H1 (cell line): ENCODE measurements at regions not wholly inside any gene's neighbourhood (a gene's known extent, or its start where the extent isn't known, plus 50 kb on each side); places are given as distances from the start of the nearest gene placed in this dataset.

Experiments
- CTCF ChIA-PET: fragments of 300-600 bp; sonication (Branson Sonifier 250); formaldehyde crosslinking; loops from one replicate; lab custom pipeline; 2021; ENCODE audit not compliant: partially characterized antibody; lab: Charles Lee
- POLR2A ChIA-PET: fragments of 300-600 bp; sonication (Branson Sonifier 250); formaldehyde crosslinking; loops from one replicate; lab custom pipeline; 2021; ENCODE audit warnings: inconsistent platforms; ENCODE audit not compliant: partially characterized antibody; lab: Charles Lee
- DNase-seq, 2 experiments: peaks; one replicate each; pipeline versions ENCODE4 v3.0.0 to v3.0.0-alpha.2; 2010 to 2022; ENCODE audit warnings: low spot score in 2 of 2, low read depth in 1 of 2, mixed read lengths in 1 of 2
- FAIRE-seq: peaks from 2 replicates; lab custom pipeline; 2011; peaks lifted over from hg19 to GRCh38; lab: Jason Lieb, UNC
- H2AFZ ChIP-seq: 2 replicates; pipeline ENCODE4 v1.8.1; 2012; ENCODE audit warnings: low read length, inconsistent platforms
- H2AK5ac ChIP-seq: 2 replicates; pipeline ENCODE4 v1.6.1; 2013; ENCODE audit warnings: low read depth, low read length
- H2BK120ac ChIP-seq: replicated peaks from 2 replicates; pipeline ENCODE3; 2013; ENCODE audit warnings: low read depth, low read length, inconsistent platforms
- H2BK12ac ChIP-seq: 2 replicates; pipeline ENCODE4 v1.6.1; 2013; ENCODE audit warnings: low read depth, low read length
- H2BK15ac ChIP-seq: 2 replicates; pipeline ENCODE4 v1.6.1; 2013; ENCODE audit warnings: low read length
- H2BK20ac ChIP-seq: 2 replicates; pipeline ENCODE4 v1.6.1; 2013; ENCODE audit warnings: low read length
- H2BK5ac ChIP-seq: 2 replicates; pipeline ENCODE4 v1.6.1; 2013; ENCODE audit warnings: low read depth, low read length
- H3K14ac ChIP-seq: 2 replicates; pipeline ENCODE4 v1.6.1; 2013; ENCODE audit warnings: inconsistent platforms; ENCODE audit not compliant: insufficient read length
- H3K18ac ChIP-seq: 2 replicates; pipeline ENCODE4 v1.6.1; 2013; ENCODE audit warnings: low read length; ENCODE audit errors: extremely low read depth
- H3K23ac ChIP-seq: 2 replicates; pipeline ENCODE4 v1.6.1; 2013; ENCODE audit warnings: inconsistent platforms; ENCODE audit not compliant: insufficient read length
- H3K23me2 ChIP-seq: 2 replicates; pipeline ENCODE4 v1.6.1; 2013; ENCODE audit warnings: low read depth, low read length
- H3K27ac ChIP-seq: 2 replicates; pipeline ENCODE4 v1.6.1; 2011; ENCODE audit warnings: low read depth, low read length, inconsistent platforms
- H3K27me3 ChIP-seq, 4 experiments: replicated peaks in 1 of 4; 1 replicate in 1 of 4; 2 replicates in 3 of 4; pipeline versions ENCODE4 v1.6.1 to v1.8.1; 2011 to 2013; ENCODE audit warnings: low read length in 3 of 4, mild to moderate bottlenecking in 3 of 4, inconsistent platforms in 2 of 4, mixed read lengths in 2 of 4, moderate library complexity in 1 of 4; ENCODE audit not compliant: control insufficient read depth in 3 of 4, insufficient read depth in 3 of 4; ENCODE audit errors: extremely low read depth in 1 of 4
- H3K36me3 ChIP-seq, 4 experiments: 2 replicates each; pipeline versions ENCODE4 v1.6.1 to v1.8.1; 2011 to 2013; ENCODE audit warnings: mild to moderate bottlenecking in 4 of 4, low read length in 3 of 4, moderate library complexity in 2 of 4, control low read depth in 1 of 4, inconsistent platforms in 1 of 4; ENCODE audit not compliant: insufficient read depth in 4 of 4, control insufficient read depth in 2 of 4
- H3K4ac ChIP-seq: replicated peaks from 2 replicates; pipeline ENCODE3; 2013; ENCODE audit warnings: low read length, low read depth, mixed read lengths, inconsistent platforms; ENCODE audit not compliant: insufficient read length
- H3K4me1 ChIP-seq, 4 experiments: replicated peaks in 1 of 4; 1 replicate in 1 of 4; 2 replicates in 3 of 4; pipeline versions ENCODE4 v1.6.1 to v1.8.1; 2011 to 2013; ENCODE audit warnings: low read length in 3 of 4, inconsistent platforms in 2 of 4, mixed read lengths in 1 of 4; ENCODE audit not compliant: insufficient read depth in 4 of 4, control insufficient read depth in 3 of 4
- H3K4me2 ChIP-seq, 2 experiments: 2 replicates each; pipeline versions ENCODE4 v1.6.1 to v1.8.1; 2011 to 2013; ENCODE audit warnings: low read depth in 2 of 2, low read length in 2 of 2, control low read depth in 1 of 2, inconsistent platforms in 1 of 2, mild to moderate bottlenecking in 1 of 2; ENCODE audit not compliant: insufficient read depth in 1 of 2
- H3K4me3 ChIP-seq, 4 experiments: fragments of 200-600, 300-600 bp in 1 of 4; sonication (generic), shearing (Covaris generic), sonication (Bioruptor Twin) in 1 of 4; 2 replicates each; pipeline versions ENCODE4 v1.5.1 to v1.8.1; 2011 to 2016; ENCODE audit warnings: low read length in 4 of 4, low read depth in 3 of 4, control low read depth in 2 of 4, inconsistent platforms in 2 of 4, mild to moderate bottlenecking in 2 of 4, mixed read lengths in 1 of 4, moderate library complexity in 1 of 4; ENCODE audit not compliant: insufficient read depth in 2 of 4; ENCODE audit errors: extremely low read depth in 1 of 4
- H3K56ac ChIP-seq: replicated peaks from 2 replicates; pipeline ENCODE3; 2013; ENCODE audit warnings: low read depth, mild to moderate bottlenecking, mixed read lengths, low read length, inconsistent platforms; ENCODE audit not compliant: insufficient read length
- H3K79me1 ChIP-seq: 2 replicates; pipeline ENCODE4 v1.6.1; 2013; ENCODE audit warnings: low read depth, low read length, control low read depth
- H3K79me2 ChIP-seq, 2 experiments: 2 replicates each; pipeline versions ENCODE4 v1.6.1 to v1.8.1; 2012 to 2013; ENCODE audit warnings: low read length in 2 of 2, mild to moderate bottlenecking in 2 of 2, inconsistent platforms in 1 of 2; ENCODE audit not compliant: insufficient read depth in 2 of 2, control insufficient read depth in 1 of 2
- H3K9ac ChIP-seq, 4 experiments: replicated peaks in 1 of 4; 1 replicate in 1 of 4; 2 replicates in 3 of 4; pipeline versions ENCODE4 v1.6.1 to v1.8.1; 2011 to 2013; ENCODE audit warnings: low read depth in 3 of 4, low read length in 3 of 4, control low read depth in 2 of 4, mild to moderate bottlenecking in 2 of 4, moderate library complexity in 2 of 4, inconsistent platforms in 1 of 4; ENCODE audit errors: extremely low read depth in 1 of 4
- H3K9me3 ChIP-seq, 2 experiments: 2 replicates each; pipeline versions ENCODE4 v1.6.1 to v1.8.1; 2012 to 2013; ENCODE audit warnings: mild to moderate bottlenecking in 2 of 2, moderate library complexity in 2 of 2, control low read depth in 1 of 2, inconsistent platforms in 1 of 2, low read depth in 1 of 2, low read length in 1 of 2, mixed read lengths in 1 of 2; ENCODE audit not compliant: insufficient read depth in 2 of 2
- H4K20me1 ChIP-seq, 2 experiments: replicated peaks in 1 of 2; 2 replicates each; pipeline versions ENCODE3 to v1.8.1; 2011 to 2013; ENCODE audit warnings: inconsistent platforms in 2 of 2, low read length in 2 of 2, mild to moderate bottlenecking in 1 of 2; ENCODE audit not compliant: insufficient read depth in 2 of 2, control insufficient read depth in 1 of 2
- H4K5ac ChIP-seq: 2 replicates; pipeline ENCODE4 v1.6.1; 2013; ENCODE audit warnings: low read length, low read depth, mixed read lengths, inconsistent platforms; ENCODE audit not compliant: insufficient read length
- H4K8ac ChIP-seq: 2 replicates; pipeline ENCODE4 v1.8.0; 2013; ENCODE audit warnings: mild to moderate bottlenecking, moderate library complexity, low read length, inconsistent platforms; ENCODE audit not compliant: insufficient read depth; ENCODE audit errors: extremely low read depth
- H4K91ac ChIP-seq: replicated peaks from 2 replicates; pipeline ENCODE3; 2013; ENCODE audit warnings: low read length, mixed read lengths, inconsistent platforms; ENCODE audit not compliant: insufficient read length
- ATF3 ChIP-seq: IDR thresholded peaks from 2 replicates; pipeline ENCODE4 v1.6.1; 2011; ENCODE audit warnings: low read depth, mild to moderate bottlenecking, low read length; ENCODE audit not compliant: insufficient read depth
- CHD1 ChIP-seq: IDR thresholded peaks from 2 replicates; pipeline ENCODE4 v1.6.1; 2012; ENCODE audit warnings: low read depth, low read length, improper control_type of control experiment
- FOSL1 ChIP-seq: IDR thresholded peaks from 2 replicates; pipeline ENCODE4 v1.6.1; 2011; ENCODE audit warnings: mild to moderate bottlenecking, low read depth, low read length, moderate library complexity; ENCODE audit not compliant: insufficient read depth
- NRF1 ChIP-seq: IDR thresholded peaks from 2 replicates; pipeline ENCODE4 v1.6.1; 2011; ENCODE audit warnings: mild to moderate bottlenecking, low read depth, low read length, improper control_type of control experiment
- RAD21 ChIP-seq, 2 experiments: IDR thresholded peaks in 1 of 2; conservative IDR thresholded peaks in 1 of 2; 2 replicates each; pipeline ENCODE4 v1.6.1; 2011; ENCODE audit warnings: low read depth in 2 of 2, low read length in 2 of 2, improper control_type of control experiment in 1 of 2, inconsistent platforms in 1 of 2, mild to moderate bottlenecking in 1 of 2, moderate library complexity in 1 of 2
- SIX5 ChIP-seq: IDR thresholded peaks from 2 replicates; pipeline ENCODE4 v1.6.1; 2011; ENCODE audit warnings: mild to moderate bottlenecking, low read depth, low read length
- SP2 ChIP-seq: IDR thresholded peaks from 2 replicates; pipeline ENCODE4 v1.6.1; 2012; ENCODE audit warnings: mild to moderate bottlenecking, low read length, inconsistent platforms
- TAF1 ChIP-seq: IDR thresholded peaks from 2 replicates; pipeline ENCODE4 v1.6.1; 2011; ENCODE audit warnings: mild to moderate bottlenecking, low read depth, low read length
- WGBS, 2 experiments: shearing (Covaris generic) in 1 of 2; methylation state at CpG; one replicate each; pipeline versions ENCODE4 v1.1.6 to v1.1.7; 2013 to 2015; ENCODE audit warnings: low lambda C conversion rate in 2 of 2, mixed read lengths in 2 of 2, inconsistent platforms in 1 of 2, low coverage in 1 of 2, missing lambda C conversion rate in 1 of 2; ENCODE audit not compliant: insufficient replicate concordance in 2 of 2, insufficient coverage in 1 of 2, insufficient read length in 1 of 2; ENCODE audit errors: extremely low coverage in 1 of 2, missing lambda C conversion rate in 1 of 2; 5-methylcytosine and 5-hydroxymethylcytosine counted together

DNA sequence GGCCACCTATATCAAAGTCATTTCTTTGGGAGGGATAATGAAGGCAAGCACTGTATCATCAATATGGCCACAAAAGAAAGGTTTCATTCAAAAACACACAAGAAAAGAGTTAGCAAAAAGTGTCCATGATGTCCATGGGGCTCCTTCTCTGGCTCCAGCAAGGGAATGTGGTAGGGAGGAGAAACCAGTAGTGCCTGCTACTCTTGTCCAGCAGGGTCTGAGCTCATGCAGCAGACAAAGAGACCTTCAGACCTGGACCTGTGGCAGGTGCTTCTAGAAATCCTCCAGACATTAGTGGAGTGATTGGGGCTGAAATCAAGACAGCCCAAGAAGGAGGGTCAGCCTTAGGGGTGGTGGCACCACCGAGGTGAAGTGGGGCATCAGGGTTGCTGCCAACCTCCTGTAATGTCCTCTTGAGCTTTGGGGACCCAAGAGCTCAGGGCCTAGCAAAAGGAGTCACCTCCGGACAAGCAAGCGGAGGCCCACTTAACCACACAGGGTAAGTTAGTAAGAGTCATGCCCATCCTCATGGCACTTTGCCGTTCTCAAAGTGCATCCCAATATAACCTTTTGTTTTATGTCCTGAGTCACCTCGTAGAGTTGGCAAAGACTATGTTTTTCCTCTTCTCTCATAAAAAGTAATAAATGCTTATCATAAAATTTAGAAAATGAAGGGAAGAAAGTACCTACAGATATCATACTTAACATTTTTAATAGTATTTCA lies 112.6 kb upstream of the YPEL5 start:
- no peaks in the 10 kb centered on the region for H3K27me3 ChIP-seq
- no peak overlapping the region for H3K4me3 ChIP-seq
- no peak overlapping the region for H3K56ac ChIP-seq
- no peak overlapping the region for H3K4me2 ChIP-seq
- DNase-seq: no peak
- 92% methylated on average over 5 of the region's 5 CpGs; no CpG with 5 or more reads in 1 of the 2 experiments for WGBS, 2 experiments
- H3K14ac ChIP-seq: no peak overlapping the region
- H3K23me2 ChIP-seq: no peaks in the 10 kb centered on the region
- no peaks in the 10 kb centered on the region for H3K9me3 ChIP-seq
- no peaks in the 10 kb centered on the region for H3K36me3 ChIP-seq
- H4K20me1 ChIP-seq: no peaks in the 10 kb centered on the region
- no peak overlapping the region for H4K5ac ChIP-seq
- no peaks in the 10 kb centered on the region for H3K79me2 ChIP-seq
- H3K18ac ChIP-seq: no peak overlapping the region
- H3K23ac ChIP-seq: no peak overlapping the region
- no peak overlapping the region for H2AFZ ChIP-seq
- POLR2A ChIA-PET: no interaction called here
- no peak overlapping the region for H3K9ac ChIP-seq
- no peak for FAIRE-seq
- H2BK15ac ChIP-seq: no peak overlapping the region
- CTCF ChIA-PET: interaction anchor here (0.7 to 1.5 kb wide), 4 partner anchors 9 to 111 kb away, joined by 3 to 4 read pairs (median 3); no protein-coding TSS in a partner anchor
- H4K8ac ChIP-seq: no peak overlapping the region
- H2AK5ac ChIP-seq: no peak overlapping the region
- no peak overlapping the region for H2BK20ac ChIP-seq
- no peak overlapping the region for H4K91ac ChIP-seq
- TF ChIP-seq NRF1 (no peak), TAF1 (no peak), RAD21 (IDR thresholded peaks at IDR 0.05 in 1 of 2, conservative IDR thresholded peaks at IDR 0.05 in 1 of 2; ENCODE audit: low read depth in 2 of 2, low read length in 2 of 2) (no peak), SP2 (no peak), ATF3 (no peak), SIX5 (no peak), FOSL1 (no peak), CHD1 (no peak)
- no peak overlapping the region for H2BK120ac ChIP-seq
- H2BK12ac ChIP-seq: no peak overlapping the region
- no peak overlapping the region for H3K27ac ChIP-seq
- H3K4ac ChIP-seq: no peak overlapping the region
- H3K79me1 ChIP-seq: no peaks in the 10 kb centered on the region
- H2BK5ac ChIP-seq: no peak overlapping the region
- H3K4me1 ChIP-seq: peaks cover 1 to 12% (median 4%) of the 10 kb centered on the region in 4 experiments; a peak in 5 of 7 replicates
